ENCODE measurements at regions not wholly inside any gene's neighbourhood (a gene's known extent, or its start where the extent isn't known, plus 50 kb on each side); places are given as distances from the start of the nearest gene placed in this dataset.

- H2AFZ ChIP-seq (ENCODE audit: low read length): no peak overlapping the region
- CTCF ChIA-PET (ENCODE audit: partially characterized antibody): interaction anchor here (1.2 to 5.0 kb wide), 2 partner anchors 12 to 14 kb away, joined by 4 to 27 read pairs; no protein-coding TSS in a partner anchor
These were observed 180.9 kb downstream of the SMIM20 start for GRCh38 chr4:26094911-26095310.

More at GRCh38 chr4:26094911-26095310, 180.9 kb downstream of the SMIM20 start:
- Histone ChIP-seq H2BK12ac (ENCODE audit: low read depth, low read length) (no peak overlapping the region), H3K4ac (replicated peaks; ENCODE audit: insufficient read length, low read depth, low read length) (no peak overlapping the region), H3K14ac (ENCODE audit: insufficient read length) (no peak overlapping the region), H4K91ac (replicated peaks; ENCODE audit: insufficient read length, low read length) (no peak overlapping the region), H2BK15ac (ENCODE audit: low read length) (no peak overlapping the region), H2AK5ac (ENCODE audit: low read depth, low read length) (no peak overlapping the region), H3K23me2 (ENCODE audit: low read depth, low read length) (no peaks in the 10 kb centered on the region), H2BK120ac (replicated peaks; ENCODE audit: low read depth, low read length) (no peak overlapping the region), H3K79me1 (ENCODE audit: low read depth, low read length) (no peaks in the 10 kb centered on the region), H3K27ac (ENCODE audit: low read depth, low read length) (no peak overlapping the region), H2BK20ac (ENCODE audit: low read length) (no peak overlapping the region), H4K20me1 (replicated peaks in 1 of 2; ENCODE audit: control insufficient read depth in 1 of 2, insufficient read depth in 2 of 2, low read length in 2 of 2) (no peaks in the 10 kb centered on the region), H3K4me2 (ENCODE audit: insufficient read depth in 1 of 2, low read depth in 2 of 2, low read length in 2 of 2) (no peak overlapping the region), H3K4me3 (ENCODE audit: extremely low read depth in 1 of 4, insufficient read depth in 2 of 4, low read depth in 3 of 4, low read length in 4 of 4) (no peak overlapping the region), H4K8ac (ENCODE audit: extremely low read depth, insufficient read depth, low read length) (no peak overlapping the region), H3K9ac (replicated peaks in 1 of 4; ENCODE audit: extremely low read depth in 1 of 4, low read depth in 3 of 4, low read length in 3 of 4) (no peak overlapping the region), H2BK5ac (ENCODE audit: low read depth, low read length) (no peak overlapping the region), H3K9me3 (ENCODE audit: insufficient read depth in 2 of 2, low read depth in 1 of 2, low read length in 1 of 2) (peaks cover 9 to 10% of the 10 kb centered on the region in 2 experiments; a peak in 2 of 4 replicates), H4K5ac (ENCODE audit: insufficient read length, low read depth, low read length) (no peak overlapping the region), H3K56ac (replicated peaks; ENCODE audit: insufficient read length, low read depth, low read length) (no peak overlapping the region), H3K18ac (ENCODE audit: extremely low read depth, low read length) (no peak overlapping the region), H3K27me3 (replicated peaks in 1 of 4; ENCODE audit: control insufficient read depth in 3 of 4, extremely low read depth in 1 of 4, insufficient read depth in 3 of 4, low read length in 3 of 4) (no peaks in the 10 kb centered on the region), H3K36me3 (ENCODE audit: control insufficient read depth in 2 of 4, insufficient read depth in 4 of 4, low read length in 3 of 4) (no peaks in the 10 kb centered on the region), H3K4me1 (replicated peaks in 1 of 4; ENCODE audit: control insufficient read depth in 3 of 4, insufficient read depth in 4 of 4, low read length in 3 of 4) (no peaks in the 10 kb centered on the region), H3K23ac (ENCODE audit: insufficient read length) (no peak overlapping the region), H3K79me2 (ENCODE audit: control insufficient read depth in 1 of 2, insufficient read depth in 2 of 2, low read length in 2 of 2) (no peaks in the 10 kb centered on the region)
- POLR2A ChIA-PET (ENCODE audit: partially characterized antibody): interaction anchor here (0.6 kb wide), 1 partner anchor 777 kb away, joined by 5 read pairs; no protein-coding TSS in a partner anchor
- DNase-seq (ENCODE audit: low read depth in 1 of 2, low spot score in 2 of 2) (no peak), FAIRE-seq (no peak)
- TF ChIP-seq TBP (IDR thresholded peaks at IDR 0.05; ENCODE audit: low read depth, low read length) (no peak), SUZ12 (IDR thresholded peaks at IDR 0.05; ENCODE audit: low read length) (no peak), RXRA (IDR thresholded peaks at IDR 0.05; ENCODE audit: insufficient read depth, low read depth, low read length) (no peak), RAD21 (IDR thresholded peaks at IDR 0.05 in 1 of 2, conservative IDR thresholded peaks at IDR 0.05 in 1 of 2; ENCODE audit: low read depth in 2 of 2, low read length in 2 of 2) (no peak), POU5F1 (IDR thresholded peaks at IDR 0.05; ENCODE audit: low read depth, low read length) (no peak), POLR2AphosphoS5 (IDR thresholded peaks at IDR 0.05; ENCODE audit: low read depth, low read length) (no peak), CBX8 (IDR thresholded peaks at IDR 0.05; ENCODE audit: borderline replicate concordance, low read depth, low read length) (no peak), TAF1 (IDR thresholded peaks at IDR 0.05; ENCODE audit: low read depth, low read length) (no peak), KDM5A (IDR thresholded peaks at IDR 0.05; ENCODE audit: low read length) (no peak), POLR2A (IDR thresholded peaks at IDR 0.05; ENCODE audit: control extremely low read depth in 1 of 2, low read depth in 2 of 2, low read length in 2 of 2) (no peak)
- TF ChIP-seq, protein P1, sequence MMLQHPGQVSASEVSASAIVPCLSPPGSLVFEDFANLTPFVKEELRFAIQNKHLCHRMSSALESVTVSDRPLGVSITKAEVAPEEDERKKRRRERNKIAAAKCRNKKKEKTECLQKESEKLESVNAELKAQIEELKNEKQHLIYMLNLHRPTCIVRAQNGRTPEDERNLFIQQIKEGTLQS (IDR thresholded peaks at IDR 0.05; ENCODE audit: insufficient read depth, low read depth, low read length): no peak
- 80% methylated on average over 1 of the region's 1 CpG; no CpG with 5 or more reads in 1 of the 2 experiments for WGBS, 2 experiments (ENCODE audit: extremely low coverage in 1 of 2, insufficient coverage in 1 of 2, insufficient read length in 1 of 2, insufficient replicate concordance in 2 of 2, low coverage in 1 of 2, low lambda C conversion rate in 2 of 2, missing lambda C conversion rate in 1 of 2)

Data from H1 (cell line).